Testis (tissue), 2 donors: ENCODE measurements at regions not wholly inside any gene's neighbourhood (a gene's known extent, or its start where the extent isn't known, plus 50 kb on each side); places are given as distances from the start of the nearest gene placed in this dataset.

Experiments used
- CTCF ChIP-seq, 3 experiments: fragments of 450-650 bp in 2 of 3; fragments of 200-600 bp in 1 of 3; sonication (generic) in 1 of 3; IDR thresholded peaks; one replicate each; pipeline ENCODE4 v1.5.1; 2016 to 2019; ENCODE audit warnings: antibody characterized with exemption in 3 of 3, mild to moderate bottlenecking in 2 of 3, moderate library complexity in 1 of 3
- POLR2A ChIP-seq: fragments of 450-650 bp; IDR thresholded peaks from one replicate; pipeline ENCODE4 v1.6.1; 2017; ENCODE audit warnings: antibody characterized with exemption, mild to moderate bottlenecking, moderate library complexity

- TF ChIP-seq CTCF (IDR thresholded peaks at IDR 0.05) (no peak), POLR2A (no peak)
Measured at GRCh38 chr16:79868841-79869240, 268.3 kb upstream of the MAF start.
